ENCODE measurements at regions not wholly inside any gene's neighbourhood (a gene's known extent, or its start where the extent isn't known, plus 50 kb on each side); places are given as distances from the start of the nearest gene placed in this dataset.
"Not testable (repeated sequence)": the region's sequence is repeated elsewhere in the genome, so short reads cannot be mapped to it uniquely, and the experiment has no call there.

- DNase-seq = no peak
These were observed 193.4 kb upstream of the CDH11 start for GRCh38 chr16:65315081-65315780.

- no peak for DNase-seq
These were observed 192.8 kb upstream of the CDH11 start for GRCh38 chr16:65314627-65315008.

GRCh38 chr16:65313936-65314626, 192.2 kb upstream of the CDH11 start:
- no peak for DNase-seq

- DNase-seq = no peak
These were observed 190.9 kb upstream of the CDH11 start for GRCh38 chr16:65312795-65313194.

- DNase-seq = no peak
These were observed 190.2 kb upstream of the CDH11 start for GRCh38 chr16:65312071-65312470.

DNA sequence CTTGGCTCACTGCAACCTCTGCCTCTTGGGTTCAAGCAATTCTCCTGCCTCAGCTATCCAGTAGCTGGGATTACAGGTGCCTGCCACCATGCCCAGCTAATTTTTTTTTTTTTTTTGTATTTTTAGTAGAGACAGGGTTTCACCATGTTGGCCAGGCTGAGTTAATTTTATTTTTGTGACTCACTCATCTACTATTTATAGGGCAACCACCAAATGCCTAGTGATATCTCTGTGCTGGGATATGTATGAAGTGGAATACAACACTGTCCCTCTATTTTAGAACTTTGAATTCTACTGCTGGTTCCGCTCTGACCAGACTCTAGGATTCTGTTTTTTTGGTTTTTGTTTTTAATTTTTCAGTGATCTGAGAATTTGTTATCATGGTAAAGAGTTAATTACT, 188.6 kb upstream of the CDH11 start:
- DNase-seq = not testable (repeated sequence)

- no peak for DNase-seq
These were observed 187.5 kb upstream of the CDH11 start for GRCh38 chr16:65309354-65309753.

- DNase-seq = no peak
These were observed 186.6 kb upstream of the CDH11 start for GRCh38 chr16:65308506-65308905.

GRCh38 chr16:65307286-65307685, 185.4 kb upstream of the CDH11 start:
- no peak for DNase-seq

DNA sequence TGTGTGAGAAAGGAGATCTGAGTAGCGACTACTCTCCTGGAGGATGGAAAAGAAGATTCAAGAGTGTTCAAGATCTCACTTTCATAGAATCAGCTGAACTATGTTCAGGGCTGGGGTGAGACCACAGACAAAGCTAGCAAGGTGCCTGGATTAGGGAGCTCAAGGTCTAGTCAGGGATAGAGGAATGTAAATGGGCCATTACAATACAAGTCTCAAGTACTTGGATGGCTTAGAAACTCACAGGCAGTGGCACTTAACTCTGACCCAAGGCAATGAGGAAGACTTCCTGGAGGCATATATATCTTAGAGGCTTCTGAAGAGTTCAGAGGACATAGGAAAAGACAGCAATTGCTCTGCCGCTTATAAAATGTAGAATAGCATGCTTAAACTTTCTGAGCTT, 184.9 kb upstream of the CDH11 start:
- no peak for DNase-seq

- DNase-seq = no peak
These were observed 184.4 kb upstream of the CDH11 start for GRCh38 chr16:65306300-65306699.

- no peak for DNase-seq
These were observed 183.6 kb upstream of the CDH11 start for GRCh38 chr16:65305266-65305959.

- DNase-seq = no peak
These were observed 179.2 kb upstream of the CDH11 start for GRCh38 chr16:65301029-65301428.

GRCh38 chr16:65297453-65297852, 175.6 kb upstream of the CDH11 start:
- no peak for DNase-seq

DNA sequence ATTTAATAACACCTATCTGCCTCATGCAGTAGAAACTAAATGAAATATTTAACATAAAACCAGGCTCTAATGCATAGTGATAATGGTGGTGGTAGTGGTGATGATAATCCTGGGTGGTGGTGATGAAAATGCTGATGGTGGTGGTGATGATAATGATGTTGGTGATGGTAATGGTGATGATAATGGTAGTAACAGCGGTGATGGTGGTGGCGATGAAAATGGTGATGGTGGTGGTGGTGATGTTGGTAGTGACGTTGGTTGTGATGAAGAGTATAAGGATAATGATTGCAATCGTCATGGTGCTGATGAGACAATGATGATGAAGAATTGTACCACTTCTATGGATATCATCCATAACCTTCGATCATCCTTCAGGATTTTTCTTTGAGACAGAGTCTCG, 173.7 kb upstream of the CDH11 start:
- no peak for DNase-seq

DNA sequence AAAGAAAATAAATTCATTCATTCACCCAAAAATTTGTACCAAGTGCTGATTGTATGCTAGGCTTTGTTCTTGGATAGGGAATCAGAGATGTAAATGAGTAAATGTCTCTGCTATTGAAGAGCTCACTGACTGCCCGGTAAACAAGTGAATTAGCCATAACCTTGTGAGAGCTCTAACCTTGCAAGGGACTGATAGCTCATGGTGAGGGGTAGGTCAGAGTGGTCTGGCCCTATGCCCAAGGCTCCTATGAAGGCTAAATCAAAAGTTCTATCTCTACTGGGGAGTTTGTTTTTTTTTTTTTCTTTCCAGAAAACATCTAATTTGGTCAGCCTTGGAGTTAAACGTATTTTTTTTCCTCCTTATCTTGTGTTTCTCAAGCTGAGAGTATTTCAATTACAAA, 172.8 kb upstream of the CDH11 start:
- no peak for DNase-seq

GRCh38 chr16:65294165-65294564, 172.3 kb upstream of the CDH11 start:
- DNase-seq = no peak

DNA sequence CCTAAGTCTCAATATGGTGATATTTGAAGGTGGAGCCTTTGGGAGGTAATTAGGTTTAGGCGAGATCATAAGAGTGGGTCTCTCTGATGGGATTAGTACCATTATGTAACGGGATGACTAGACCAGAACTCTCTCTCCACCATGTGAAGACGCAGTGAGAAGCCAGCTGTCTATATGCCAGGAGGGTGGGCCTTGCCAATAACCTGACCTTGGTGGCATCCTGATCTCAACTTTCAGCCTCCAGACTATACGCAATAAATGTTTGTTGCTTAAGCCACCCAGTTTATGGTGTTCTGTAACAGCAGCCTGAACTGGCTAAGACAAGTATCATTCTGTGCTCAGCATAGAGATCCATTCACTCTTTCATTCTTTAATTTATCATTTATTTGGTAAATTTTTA, 167.2 kb upstream of the CDH11 start:
- DNase-seq = no peak

DNA sequence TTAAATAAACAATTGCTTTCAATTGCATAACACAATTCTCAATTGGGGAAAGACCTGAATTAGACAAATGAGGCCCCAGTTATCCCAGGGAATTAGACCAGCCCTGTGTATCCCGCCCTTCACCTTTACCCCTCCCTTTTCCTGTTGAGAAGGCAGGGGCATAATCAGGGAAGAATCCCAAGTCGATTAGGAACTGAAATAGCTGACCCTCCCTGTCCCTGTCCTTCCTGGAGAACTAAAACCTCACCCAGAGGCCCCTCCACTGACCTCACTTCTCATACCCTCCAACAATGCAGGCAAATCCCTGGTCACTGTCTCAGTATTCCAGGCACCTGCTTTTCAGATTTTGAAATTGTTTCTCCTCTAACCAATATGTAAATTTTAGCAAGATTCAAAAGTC, 165.4 kb upstream of the CDH11 start:
- no peak for DNase-seq

DNA sequence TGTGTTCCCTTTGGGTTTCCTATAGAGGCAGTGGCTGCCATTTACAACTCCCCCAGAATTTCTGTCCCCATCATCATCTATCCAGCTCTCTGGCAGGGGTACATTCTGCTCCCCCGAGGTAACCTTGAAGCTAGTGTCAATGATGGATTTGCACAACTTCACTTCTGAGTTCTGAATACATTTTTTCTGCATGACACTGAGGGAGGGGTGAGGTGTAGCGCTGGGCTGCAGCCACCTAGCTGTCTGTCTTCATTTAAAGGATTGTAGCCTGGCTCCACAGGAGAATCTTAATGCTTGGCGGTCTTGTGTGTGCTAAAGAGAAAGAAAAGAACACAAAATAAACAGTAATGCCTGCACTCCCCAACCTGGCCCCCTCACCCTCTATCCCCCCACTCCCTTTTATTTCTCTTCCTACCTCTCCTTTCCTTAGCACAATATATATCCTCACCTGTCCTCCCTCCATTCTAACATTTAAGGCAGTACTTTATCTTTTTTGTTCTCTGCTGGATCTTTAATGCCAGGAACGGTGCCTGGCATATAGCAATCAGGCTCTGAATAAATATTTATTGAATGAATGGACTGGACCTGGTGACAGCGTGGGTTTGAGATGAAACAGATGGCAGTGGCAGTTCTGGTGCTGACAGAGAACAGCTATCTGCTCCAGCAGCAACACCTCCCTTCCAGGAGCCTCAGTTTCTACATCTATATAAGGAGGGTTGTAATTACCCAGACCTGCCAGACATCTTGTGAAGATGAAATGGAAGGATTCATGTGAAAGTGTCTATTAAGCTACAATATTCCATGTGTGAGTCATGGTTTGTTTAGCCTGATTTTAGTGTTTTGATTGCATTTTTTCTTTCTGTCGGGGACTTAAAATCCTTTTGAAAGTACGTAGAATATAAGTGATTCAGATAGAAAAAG, 163.5 kb upstream of the CDH11 start:
- DNase-seq = no peak

DNA sequence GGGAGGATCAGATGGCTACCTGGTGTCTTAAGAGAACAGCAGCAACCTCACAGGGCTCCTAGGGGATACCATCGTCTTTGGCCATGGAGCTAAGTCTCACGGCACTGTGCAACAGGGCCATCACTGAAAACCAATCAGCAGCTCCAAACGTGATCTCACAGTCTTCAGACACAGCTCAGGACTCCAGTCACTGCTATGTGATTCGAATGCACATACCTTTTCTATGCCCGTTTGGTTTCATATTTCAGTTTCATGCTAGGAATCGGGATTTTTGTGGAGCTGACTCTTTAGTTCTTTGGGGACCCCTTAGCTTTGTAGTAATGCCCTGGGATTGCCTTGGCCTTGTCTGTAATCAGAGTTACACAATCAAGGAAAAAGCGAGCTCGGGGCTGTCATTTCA, 162.8 kb upstream of the CDH11 start:
- DNase-seq = no peak

GRCh38 chr16:65283181-65283651, 161.4 kb upstream of the CDH11 start:
- no peak for DNase-seq

GRCh38 chr16:65281586-65281985, 159.7 kb upstream of the CDH11 start:
- no peak for DNase-seq
